ENCODE measurements at regions not wholly inside any gene's neighbourhood (a gene's known extent, or its start where the extent isn't known, plus 50 kb on each side); places are given as distances from the start of the nearest gene placed in this dataset.

DNA sequence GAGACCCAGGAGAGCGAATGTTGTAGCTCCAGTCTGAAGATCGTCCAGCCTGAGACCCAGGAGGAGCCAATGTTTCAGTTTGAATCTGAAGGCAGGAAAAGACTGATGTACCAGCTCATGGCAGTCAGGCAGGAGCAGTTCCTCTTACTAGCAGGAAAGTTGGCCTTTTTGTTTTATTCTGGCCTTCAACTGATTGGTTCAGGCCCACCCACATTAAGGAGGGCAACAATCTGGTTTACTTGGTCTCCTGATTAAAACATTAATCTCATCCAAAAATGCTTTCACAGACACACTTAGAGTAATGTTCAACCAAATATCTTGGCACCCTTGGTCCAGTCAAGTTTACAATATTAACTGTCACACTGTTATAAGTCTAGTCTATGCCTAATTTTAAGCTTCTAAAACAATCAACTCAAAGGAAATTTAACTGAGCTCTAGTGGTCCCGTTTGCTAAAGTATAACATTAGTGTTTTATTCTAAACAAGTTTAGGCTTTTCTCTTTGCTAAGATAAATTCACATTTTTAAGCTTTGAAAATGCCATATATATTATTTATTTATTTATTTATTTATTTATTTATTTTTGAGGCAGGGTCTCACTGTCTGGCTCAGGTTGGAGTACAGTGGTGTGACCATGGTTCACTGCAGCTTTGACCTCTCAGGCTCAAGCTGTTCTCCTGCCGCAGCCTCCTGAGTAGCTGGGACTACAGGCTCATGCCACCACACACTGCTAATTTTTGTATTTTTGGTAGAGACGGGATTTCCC is 275.5 kb upstream of the SLC35B3 start:
- no peak for TF ChIP-seq CTCF (conservative IDR thresholded peaks at IDR 0.05; ENCODE audit: low read depth, low read length)
- TF ChIP-seq EZH2 (IDR thresholded peaks at IDR 0.05; ENCODE audit: low read length, unreplicated experiment) = no peak

Measured in PC-3 (cell line).